ENCODE measurements at regions not wholly inside any gene's neighbourhood (a gene's known extent, or its start where the extent isn't known, plus 50 kb on each side); places are given as distances from the start of the nearest gene placed in this dataset.

GRCh38 chr2:140027966-140028365 lies 1247.8 kb upstream of the NXPH2 start:
- DNase-seq (ENCODE audit: insufficient read length, low spot score) (no peak), FAIRE-seq (no peak)
- TF ChIP-seq PAX5 (IDR thresholded peaks at IDR 0.05; ENCODE audit: insufficient read depth, low read length, severe bottlenecking) (no peak), TAF1 (IDR thresholded peaks at IDR 0.05; ENCODE audit: low read depth, low read length) (no peak), POLR2A (IDR thresholded peaks at IDR 0.05; ENCODE audit: low read depth, low read length) (no peak), POLR2AphosphoS5 (IDR thresholded peaks at IDR 0.05; ENCODE audit: low read depth, low read length) (no peak), POU2F2 (IDR thresholded peaks at IDR 0.05; ENCODE audit: low read depth, low read length) (no peak), SPI1 (IDR thresholded peaks at IDR 0.05; ENCODE audit: low read depth, low read length) (no peak)

DNA sequence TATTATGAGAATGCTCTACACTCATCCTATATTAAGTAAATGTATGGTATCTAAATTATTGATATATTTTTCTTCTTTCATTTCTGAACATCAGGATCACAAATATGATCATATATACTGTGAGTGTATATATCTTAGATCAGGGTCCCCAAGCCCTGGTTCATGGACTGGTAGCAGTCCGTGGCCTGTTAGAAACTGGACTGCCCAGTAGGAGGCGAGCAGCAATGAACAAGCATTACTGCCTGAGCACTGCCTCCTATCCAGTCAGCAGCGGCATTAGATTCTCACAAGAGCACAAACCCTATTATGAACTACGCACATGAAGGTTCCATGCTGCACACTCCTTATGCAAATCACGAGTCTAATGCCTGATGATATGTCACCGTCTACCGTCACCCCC lies 1247.1 kb upstream of the NXPH2 start:
- FAIRE-seq (no peak), DNase-seq (ENCODE audit: insufficient read length, low spot score) (no peak)
- TF ChIP-seq SPI1 (IDR thresholded peaks at IDR 0.05; ENCODE audit: low read depth, low read length), result no peak
- no peak for TF ChIP-seq POLR2A (IDR thresholded peaks at IDR 0.05; ENCODE audit: low read depth, low read length)
- TF ChIP-seq POLR2AphosphoS5 (IDR thresholded peaks at IDR 0.05; ENCODE audit: low read depth, low read length), result no peak
- TF ChIP-seq POU2F2 (IDR thresholded peaks at IDR 0.05; ENCODE audit: low read depth, low read length), result no peak
- no peak for TF ChIP-seq PAX5 (IDR thresholded peaks at IDR 0.05; ENCODE audit: insufficient read depth, low read length, severe bottlenecking)
- no peak for TF ChIP-seq TAF1 (IDR thresholded peaks at IDR 0.05; ENCODE audit: low read depth, low read length)

DNA sequence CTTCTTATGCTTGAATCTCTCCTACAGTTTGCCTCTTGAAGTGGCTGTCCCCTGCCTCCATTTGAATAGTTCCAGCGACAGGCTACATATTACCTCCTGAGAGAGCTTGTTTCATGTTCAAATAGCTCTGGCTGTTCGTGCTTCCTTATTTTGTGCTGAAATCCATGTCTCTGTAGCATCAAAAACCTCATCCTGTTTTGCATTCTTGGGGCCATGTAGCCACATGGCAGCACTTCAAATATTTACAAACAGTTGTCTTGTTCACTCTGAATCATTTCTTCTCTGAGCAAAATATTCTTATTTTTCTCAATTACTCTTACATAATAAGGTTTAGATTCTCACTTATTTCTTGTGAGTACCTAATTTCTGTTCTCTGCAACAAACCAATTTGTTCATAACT lies 1243.1 kb upstream of the NXPH2 start:
- FAIRE-seq (no peak), DNase-seq (ENCODE audit: insufficient read length, low spot score) (no peak)
- TF ChIP-seq SPI1 (IDR thresholded peaks at IDR 0.05; ENCODE audit: low read depth, low read length), result no peak
- no peak for TF ChIP-seq POLR2AphosphoS5 (IDR thresholded peaks at IDR 0.05; ENCODE audit: low read depth, low read length)
- TF ChIP-seq TAF1 (IDR thresholded peaks at IDR 0.05; ENCODE audit: low read depth, low read length), result no peak
- no peak for TF ChIP-seq POLR2A (IDR thresholded peaks at IDR 0.05; ENCODE audit: low read depth, low read length)
- no peak for TF ChIP-seq POU2F2 (IDR thresholded peaks at IDR 0.05; ENCODE audit: low read depth, low read length)
- TF ChIP-seq PAX5 (IDR thresholded peaks at IDR 0.05; ENCODE audit: insufficient read depth, low read length, severe bottlenecking), result no peak

GRCh38 chr2:140018541-140018940 lies 1238.4 kb upstream of the NXPH2 start:
- no peak for FAIRE-seq

DNA sequence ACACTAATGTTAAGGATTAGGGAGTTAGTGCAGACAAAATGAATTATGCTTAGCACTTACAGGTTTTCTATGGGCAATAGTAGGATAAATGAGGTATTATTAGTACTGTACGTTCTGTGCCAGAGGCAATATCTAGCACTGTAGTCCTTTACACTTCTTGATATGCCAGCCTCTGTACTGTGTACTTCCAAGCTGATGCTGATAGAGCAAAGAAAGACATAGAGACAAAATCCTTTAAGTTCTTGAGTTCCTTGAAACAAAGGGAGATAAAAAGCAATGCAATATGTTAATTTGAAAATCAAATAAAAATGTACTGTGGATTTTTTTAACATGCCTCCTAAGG lies 1234.0 kb upstream of the NXPH2 start:
- DNase-seq (ENCODE audit: insufficient read length, low spot score) (no peak), FAIRE-seq (no peak)
- no peak for TF ChIP-seq PAX5 (IDR thresholded peaks at IDR 0.05; ENCODE audit: insufficient read depth, low read length, severe bottlenecking)
- no peak for TF ChIP-seq POLR2A (IDR thresholded peaks at IDR 0.05; ENCODE audit: low read depth, low read length)
- TF ChIP-seq POU2F2 (IDR thresholded peaks at IDR 0.05; ENCODE audit: low read depth, low read length), result no peak
- TF ChIP-seq TAF1 (IDR thresholded peaks at IDR 0.05; ENCODE audit: low read depth, low read length), result no peak
- TF ChIP-seq POLR2AphosphoS5 (IDR thresholded peaks at IDR 0.05; ENCODE audit: low read depth, low read length), result no peak
- no peak for TF ChIP-seq SPI1 (IDR thresholded peaks at IDR 0.05; ENCODE audit: low read depth, low read length)

More at GRCh38 chr2:140018541-140018940, 1238.4 kb upstream of the NXPH2 start:
- TF ChIP-seq SPI1 (IDR thresholded peaks at IDR 0.05; ENCODE audit: low read depth, low read length), result no peak
- no peak for TF ChIP-seq PAX5 (IDR thresholded peaks at IDR 0.05; ENCODE audit: insufficient read depth, low read length, severe bottlenecking)
- no peak for TF ChIP-seq POLR2AphosphoS5 (IDR thresholded peaks at IDR 0.05; ENCODE audit: low read depth, low read length)
- no peak for TF ChIP-seq TAF1 (IDR thresholded peaks at IDR 0.05; ENCODE audit: low read depth, low read length)
- no peak for TF ChIP-seq POU2F2 (IDR thresholded peaks at IDR 0.05; ENCODE audit: low read depth, low read length)
- TF ChIP-seq POLR2A (IDR thresholded peaks at IDR 0.05; ENCODE audit: low read depth, low read length), result no peak
- no peak for DNase-seq (ENCODE audit: insufficient read length, low spot score)

GRCh38 chr2:140013545-140014203 lies 1233.5 kb upstream of the NXPH2 start:
- no peak for TF ChIP-seq PAX5 (IDR thresholded peaks at IDR 0.05; ENCODE audit: insufficient read depth, low read length, severe bottlenecking)
- DNase-seq (ENCODE audit: insufficient read length, low spot score) (no peak), FAIRE-seq (no peak)

GRCh38 chr2:140011287-140011686 lies 1231.1 kb upstream of the NXPH2 start:
- FAIRE-seq, result no peak
- no peak for DNase-seq (ENCODE audit: insufficient read length, low spot score)
- TF ChIP-seq POLR2A (IDR thresholded peaks at IDR 0.05; ENCODE audit: low read depth, low read length) (no peak), POLR2AphosphoS5 (IDR thresholded peaks at IDR 0.05; ENCODE audit: low read depth, low read length) (no peak), SPI1 (IDR thresholded peaks at IDR 0.05; ENCODE audit: low read depth, low read length) (no peak), POU2F2 (IDR thresholded peaks at IDR 0.05; ENCODE audit: low read depth, low read length) (no peak), TAF1 (IDR thresholded peaks at IDR 0.05; ENCODE audit: low read depth, low read length) (no peak), PAX5 (IDR thresholded peaks at IDR 0.05; ENCODE audit: insufficient read depth, low read length, severe bottlenecking) (no peak)

GRCh38 chr2:140002110-140002509 lies 1221.9 kb upstream of the NXPH2 start:
- FAIRE-seq, result no peak
- TF ChIP-seq PAX5 (IDR thresholded peaks at IDR 0.05; ENCODE audit: insufficient read depth, low read length, severe bottlenecking) (no peak), TAF1 (IDR thresholded peaks at IDR 0.05; ENCODE audit: low read depth, low read length) (no peak), SPI1 (IDR thresholded peaks at IDR 0.05; ENCODE audit: low read depth, low read length) (no peak), POLR2A (IDR thresholded peaks at IDR 0.05; ENCODE audit: low read depth, low read length) (no peak), POLR2AphosphoS5 (IDR thresholded peaks at IDR 0.05; ENCODE audit: low read depth, low read length) (no peak), POU2F2 (IDR thresholded peaks at IDR 0.05; ENCODE audit: low read depth, low read length) (no peak)

DNA sequence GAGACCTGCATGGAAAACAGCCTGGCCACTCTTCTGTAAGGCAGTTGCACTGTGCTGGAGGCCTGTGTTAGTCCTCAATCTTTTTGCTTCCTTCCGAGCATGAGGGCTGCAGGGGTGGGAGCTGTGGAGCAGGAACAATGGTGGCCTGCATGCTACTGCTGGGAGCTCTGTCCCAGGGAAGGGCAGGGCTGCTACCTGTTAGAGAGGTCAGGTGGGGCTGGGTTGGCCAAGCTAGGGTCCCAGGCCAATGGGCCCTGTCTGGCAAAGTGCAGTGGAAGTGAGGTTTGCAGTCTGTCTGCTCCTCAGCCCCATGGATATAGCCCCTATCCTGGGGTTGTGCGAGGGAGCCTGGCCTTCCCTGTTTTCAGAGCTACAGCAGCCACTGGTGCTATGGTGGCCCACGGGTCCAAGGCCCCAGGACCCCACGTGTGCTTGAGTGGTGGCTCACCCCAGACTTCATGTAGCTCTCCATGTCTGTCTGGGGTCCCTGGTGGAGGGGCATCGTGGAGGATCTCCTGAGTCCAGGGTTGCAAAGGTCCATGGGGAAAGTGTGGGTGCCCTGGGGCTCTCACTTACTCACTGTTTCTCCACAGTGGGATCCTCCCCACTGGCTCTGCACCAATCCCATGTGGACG lies 1212.6 kb upstream of the NXPH2 start:
- TF ChIP-seq SPI1 (IDR thresholded peaks at IDR 0.05; ENCODE audit: low read depth, low read length) (no peak), TAF1 (IDR thresholded peaks at IDR 0.05; ENCODE audit: low read depth, low read length) (no peak), POLR2A (IDR thresholded peaks at IDR 0.05; ENCODE audit: low read depth, low read length) (no peak), POU2F2 (IDR thresholded peaks at IDR 0.05; ENCODE audit: low read depth, low read length) (no peak), PAX5 (IDR thresholded peaks at IDR 0.05; ENCODE audit: insufficient read depth, low read length, severe bottlenecking) (no peak), POLR2AphosphoS5 (IDR thresholded peaks at IDR 0.05; ENCODE audit: low read depth, low read length) (no peak)
- no peak for DNase-seq (ENCODE audit: insufficient read length, low spot score)
- FAIRE-seq, result no peak

More at GRCh38 chr2:140002110-140002509, 1221.9 kb upstream of the NXPH2 start:
- DNase-seq (ENCODE audit: insufficient read length, low spot score), result no peak

Measured in GM12891 (cell line).